Hematopoietic multipotent progenitor cell treated with erythropoietin and hydrocortisone succinate and interleukin-3 and kit ligand, for 4 days (in vitro differentiated cells): ENCODE measurements at regions not wholly inside any gene's neighbourhood (a gene's known extent, or its start where the extent isn't known, plus 50 kb on each side); places are given as distances from the start of the nearest gene placed in this dataset.
"Not testable (repeated sequence)": the region's sequence is repeated elsewhere in the genome, so short reads cannot be mapped to it uniquely, and the experiment has no call there.

ENCODE experiments used
- DNase-seq: peaks from one replicate; pipeline ENCODE4 v3.0.0-alpha.2; 2015

DNA sequence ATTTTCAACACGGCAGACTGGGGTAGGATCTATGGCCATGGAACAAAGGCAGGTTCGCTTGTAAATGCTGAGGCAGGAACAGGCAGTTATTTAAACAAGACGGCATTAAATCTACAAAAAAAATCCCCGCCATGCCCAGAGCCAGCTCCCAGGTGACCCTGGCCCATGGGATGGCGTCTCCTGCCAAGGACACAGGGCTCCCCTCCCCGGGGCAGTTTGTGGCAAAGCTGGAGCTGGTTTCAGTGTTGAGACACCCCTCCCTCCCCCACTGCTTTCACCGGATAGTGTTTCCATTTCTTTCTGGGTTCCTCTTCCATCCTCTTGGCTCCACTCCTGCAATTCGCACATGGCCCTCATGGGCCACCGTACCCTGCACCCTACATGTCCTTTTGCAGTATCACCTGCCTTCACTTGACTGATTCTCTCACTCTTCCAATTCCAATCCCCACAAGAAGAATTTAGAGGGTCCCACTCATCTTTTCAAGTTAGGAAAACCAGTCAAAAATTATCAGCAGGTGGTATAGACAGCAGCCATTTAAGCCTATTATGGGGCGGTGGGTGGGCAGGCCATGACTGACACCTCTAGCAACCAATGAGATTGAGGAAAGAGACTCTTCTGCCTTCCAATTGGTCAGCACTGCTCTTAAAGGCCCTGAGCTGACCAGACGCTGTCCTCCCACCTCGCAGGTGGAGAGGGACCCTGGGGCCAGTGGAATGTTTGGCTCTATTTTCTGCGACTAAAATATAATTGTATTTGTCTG, 52.0 kb downstream of the OLIG1 start:
- DNase-seq, result peak; percentile 43

DNA sequence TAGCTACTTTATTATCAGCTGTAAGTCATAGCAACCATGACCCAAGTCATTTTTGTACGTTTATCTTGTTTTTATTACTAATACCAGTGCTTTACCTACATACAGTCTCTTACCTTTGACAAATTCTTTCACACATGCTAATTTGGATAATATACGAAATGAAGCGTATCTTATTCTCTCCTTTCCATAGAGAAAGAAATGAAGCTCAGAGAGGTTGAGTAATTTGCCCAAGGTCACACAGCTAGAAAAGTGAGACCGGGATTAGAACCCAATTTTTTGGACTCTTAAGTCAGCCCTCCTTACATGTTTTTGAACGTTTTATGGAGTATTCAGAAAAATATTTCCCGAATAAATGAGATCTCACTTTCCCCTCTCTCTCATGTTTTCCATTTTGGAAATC, 52.6 kb downstream of the OLIG1 start:
- DNase-seq, result no peak

DNA sequence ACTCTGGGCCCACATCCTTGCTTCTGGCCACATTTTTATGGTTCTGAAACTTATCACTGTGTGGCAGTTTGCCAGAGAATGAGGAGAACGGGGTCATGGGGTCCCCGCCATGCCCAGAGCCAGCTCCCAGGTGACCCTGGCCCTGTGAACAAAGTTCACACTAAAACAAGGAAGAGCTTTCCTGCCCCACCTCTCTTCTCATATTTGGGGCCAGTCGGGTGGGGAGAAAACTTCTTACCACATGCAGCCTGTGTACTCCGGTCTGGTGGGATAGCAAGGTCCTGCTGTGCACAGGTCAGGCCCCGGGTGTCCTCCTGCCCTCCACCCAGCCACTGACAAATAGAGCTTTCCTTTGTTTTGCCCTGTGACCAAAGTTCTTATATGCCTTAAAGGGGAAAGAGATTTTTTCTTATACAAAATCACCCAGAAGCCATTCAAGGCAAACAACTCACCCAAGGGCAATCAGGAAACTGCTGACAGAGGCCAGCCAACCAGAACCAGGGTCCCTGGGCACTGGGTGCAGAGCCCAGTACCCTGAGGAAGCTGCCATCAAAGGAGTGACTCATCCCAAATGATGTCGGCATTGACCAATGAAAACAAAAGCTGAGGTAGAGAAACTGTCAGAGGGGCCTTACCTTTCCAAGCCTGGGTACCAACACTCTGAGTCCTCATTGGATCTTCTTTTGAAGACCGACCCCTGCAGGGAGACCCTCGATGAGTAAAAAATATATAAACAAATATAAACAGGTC, 53.6 kb downstream of the OLIG1 start:
- DNase-seq, result no peak

DNA sequence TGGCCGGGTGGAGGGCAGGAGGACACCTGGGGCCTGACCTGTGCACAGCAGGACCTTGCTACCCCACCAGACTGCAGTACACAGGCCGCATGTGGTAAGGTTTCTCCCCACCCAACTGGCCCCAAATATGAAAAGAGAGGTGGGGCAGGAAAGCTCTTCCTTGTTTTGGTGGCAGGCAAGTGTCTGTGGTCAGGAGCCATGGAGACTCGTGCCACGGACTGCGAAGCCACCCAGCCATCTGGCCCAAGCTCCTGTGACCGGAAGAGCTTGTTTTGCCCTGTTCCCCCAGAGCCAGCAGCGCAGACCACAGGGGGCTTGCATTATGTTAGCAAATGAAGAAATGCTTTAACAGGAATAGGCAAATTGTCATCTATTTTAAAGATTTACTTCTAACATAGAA, 54.9 kb downstream of the OLIG1 start:
- peak; percentile 49 for DNase-seq

DNA sequence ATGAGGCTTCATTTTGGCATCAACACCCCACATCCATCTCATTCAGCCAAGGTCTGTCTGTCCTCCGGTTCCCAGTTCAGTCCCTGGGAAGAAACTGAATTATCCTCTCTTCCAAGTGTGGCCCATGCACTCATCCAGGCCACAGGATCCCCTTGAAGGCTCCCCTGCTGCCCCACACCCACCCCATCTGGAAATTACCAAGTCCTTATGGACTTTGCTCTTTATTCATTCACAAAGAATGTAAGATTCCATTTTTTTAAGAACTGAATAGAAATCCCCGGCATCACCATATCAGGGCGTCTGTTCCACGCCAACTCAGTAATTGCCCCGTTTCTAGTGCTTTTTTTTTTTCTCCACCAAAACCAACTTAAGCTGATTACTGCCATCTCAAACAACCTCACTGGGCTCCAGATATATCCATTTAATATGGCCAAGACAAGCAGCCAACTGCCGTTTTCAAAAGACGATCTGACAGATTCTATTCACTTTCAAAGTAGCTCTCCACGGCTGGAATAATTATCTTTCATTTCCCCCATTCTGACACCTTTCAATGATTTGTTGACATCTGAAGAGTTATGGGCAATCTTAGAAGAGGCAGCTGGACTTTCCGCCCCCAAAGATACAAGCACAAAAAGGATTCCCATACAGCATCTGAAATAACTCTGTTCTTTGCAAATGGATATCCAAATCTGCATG, 55.9 kb downstream of the OLIG1 start:
- DNase-seq, result no peak

DNA sequence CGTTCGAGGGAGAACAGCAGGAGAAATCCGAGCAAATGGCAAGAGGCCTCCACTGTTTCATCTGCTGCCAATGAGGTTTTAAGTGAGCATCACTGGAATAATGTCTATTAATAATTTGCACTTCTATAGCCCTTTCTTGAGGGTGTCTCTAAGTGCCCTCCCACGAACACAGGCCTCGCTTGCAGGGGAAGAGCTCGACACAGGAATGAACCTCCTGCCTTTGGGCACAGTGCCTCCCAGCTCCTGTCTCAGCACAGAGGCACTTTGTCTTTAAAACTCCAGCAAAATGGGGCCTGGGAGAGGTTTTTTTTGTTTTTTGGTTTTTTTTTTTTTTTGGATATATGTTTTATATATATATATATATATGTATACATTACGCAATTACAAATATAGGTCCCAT, 56.6 kb downstream of the OLIG1 start:
- no peak for DNase-seq

DNA sequence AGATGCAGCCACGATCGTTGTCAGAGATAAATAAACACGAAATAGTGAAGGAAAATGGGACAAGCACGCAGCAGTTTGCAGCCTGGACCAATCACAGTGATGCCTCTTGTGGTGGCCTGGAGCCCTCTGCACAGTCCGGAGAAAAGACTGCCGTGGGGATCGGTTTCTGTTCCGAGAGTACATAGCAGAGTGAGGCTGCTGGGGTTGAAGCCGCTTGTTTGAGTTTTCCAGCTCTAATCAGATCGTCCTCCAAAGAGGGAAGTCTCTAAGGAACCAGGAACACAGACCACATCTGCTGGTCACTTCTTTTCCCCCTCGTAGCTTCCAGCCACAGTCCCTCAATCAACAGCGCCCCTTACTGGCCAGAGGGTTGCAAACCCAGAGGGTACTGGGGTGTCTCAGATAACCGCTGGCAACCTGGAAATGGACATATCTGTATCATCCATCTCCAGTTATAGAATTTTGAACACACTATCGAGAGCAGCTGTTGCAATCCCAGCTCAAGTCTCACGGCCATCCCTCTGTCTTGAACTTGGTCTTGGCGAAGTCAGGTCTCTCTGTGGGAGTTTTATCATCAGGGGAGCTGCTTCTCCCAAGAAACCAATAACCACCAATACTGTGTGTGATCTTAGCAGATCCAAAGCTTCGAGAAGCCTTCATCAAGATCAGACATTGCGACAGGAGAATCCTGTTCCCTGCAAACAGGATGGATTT, 57.4 kb downstream of the OLIG1 start:
- peak; percentile 86 for DNase-seq

DNA sequence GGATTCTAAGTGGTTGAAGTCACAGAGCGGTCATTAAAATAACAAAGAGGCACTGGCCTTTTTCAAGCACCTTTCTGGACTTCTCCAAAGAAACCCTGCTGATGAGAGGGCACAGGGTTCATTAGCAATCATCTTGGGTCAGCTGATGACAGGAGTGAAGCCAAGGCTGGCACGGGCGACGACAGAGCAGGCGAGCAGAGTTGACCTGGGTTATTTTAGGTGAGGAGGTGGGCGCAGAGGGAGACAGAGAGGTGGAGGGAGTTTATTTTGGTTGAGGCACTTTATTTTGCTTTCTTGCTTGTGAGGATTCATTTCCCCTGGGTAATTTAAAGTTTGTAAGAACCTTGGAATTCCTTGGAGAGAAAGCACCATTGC, 57.9 kb downstream of the OLIG1 start:
- DNase-seq, result no peak

DNA sequence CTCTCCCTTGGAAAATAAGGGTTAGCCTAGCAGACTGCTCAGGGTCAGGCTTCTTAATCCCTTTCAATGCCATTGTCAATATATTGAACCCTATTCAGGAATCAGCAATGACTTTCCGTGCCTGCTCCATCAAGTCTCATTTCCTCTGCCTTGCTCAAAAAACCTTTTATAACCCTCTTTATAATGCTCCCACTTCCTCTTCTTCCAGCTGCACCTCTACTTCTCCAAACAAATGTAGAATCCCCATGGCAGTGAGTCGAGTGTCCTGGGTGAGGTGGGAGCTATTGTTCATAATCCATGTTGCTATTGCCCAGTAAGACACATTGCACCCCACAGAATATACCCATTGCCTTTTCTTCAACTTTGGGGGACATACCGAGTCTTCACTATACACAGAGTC, 58.6 kb downstream of the OLIG1 start:
- DNase-seq, result no peak

DNA sequence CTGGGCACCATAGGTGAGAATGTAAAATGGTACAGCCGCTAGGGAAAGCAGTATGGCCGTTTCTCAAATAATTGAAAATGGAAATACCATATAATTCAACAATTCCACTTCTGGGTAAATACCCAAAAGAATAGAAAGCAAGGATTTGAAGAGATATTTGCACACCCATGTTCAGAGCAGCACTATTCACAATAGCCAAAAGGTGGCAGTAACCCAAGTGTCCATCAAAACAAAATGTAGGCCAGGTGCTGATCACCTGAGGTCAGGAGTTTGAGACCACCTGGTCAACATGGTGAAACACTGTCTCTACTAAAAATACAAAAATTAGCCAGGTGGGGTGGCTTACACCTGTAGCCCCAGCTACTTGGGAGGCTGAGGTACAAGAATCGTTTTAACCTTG, 62.1 kb downstream of the OLIG1 start:
- DNase-seq, result no peak

DNA sequence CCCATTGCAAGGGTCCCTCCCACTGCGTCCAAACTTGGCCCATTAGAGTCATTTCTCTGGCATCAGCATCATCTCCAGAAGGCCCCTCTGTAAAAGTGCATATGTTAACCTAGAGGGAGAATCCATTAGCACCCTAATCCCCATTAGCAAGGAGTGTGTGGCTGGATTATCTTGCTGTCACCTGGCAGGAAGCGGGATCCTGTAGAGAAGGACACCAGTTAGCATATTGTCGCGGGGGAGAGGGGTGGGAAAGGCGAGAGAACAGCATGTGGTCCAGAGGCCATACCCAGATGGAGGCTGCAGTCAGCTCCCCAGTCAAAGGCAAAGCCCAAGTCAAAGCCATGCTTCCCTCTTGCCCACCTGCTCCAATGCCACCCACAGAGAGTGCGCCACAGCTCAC, 64.0 kb downstream of the OLIG1 start:
- DNase-seq, result no peak

DNA sequence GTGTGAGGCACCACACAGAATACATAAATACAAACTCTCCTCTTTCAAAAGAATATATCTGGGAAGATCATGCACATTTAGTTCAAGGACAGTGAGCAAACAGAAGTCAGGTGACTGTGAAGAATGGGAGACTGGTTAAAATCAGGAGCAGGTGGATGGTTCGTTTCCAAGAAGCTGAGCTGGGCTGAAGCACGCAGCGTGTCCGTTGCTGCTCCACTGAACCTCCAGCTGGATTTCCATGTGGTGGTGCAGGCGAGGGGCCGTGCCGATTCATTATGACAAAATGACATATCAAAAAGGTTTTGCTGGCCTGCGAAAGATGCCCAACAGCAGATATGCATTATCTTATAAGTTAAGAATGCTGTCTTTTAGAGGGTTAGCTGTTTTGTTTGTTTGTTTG, 66.0 kb downstream of the OLIG1 start:
- no peak for DNase-seq

DNA sequence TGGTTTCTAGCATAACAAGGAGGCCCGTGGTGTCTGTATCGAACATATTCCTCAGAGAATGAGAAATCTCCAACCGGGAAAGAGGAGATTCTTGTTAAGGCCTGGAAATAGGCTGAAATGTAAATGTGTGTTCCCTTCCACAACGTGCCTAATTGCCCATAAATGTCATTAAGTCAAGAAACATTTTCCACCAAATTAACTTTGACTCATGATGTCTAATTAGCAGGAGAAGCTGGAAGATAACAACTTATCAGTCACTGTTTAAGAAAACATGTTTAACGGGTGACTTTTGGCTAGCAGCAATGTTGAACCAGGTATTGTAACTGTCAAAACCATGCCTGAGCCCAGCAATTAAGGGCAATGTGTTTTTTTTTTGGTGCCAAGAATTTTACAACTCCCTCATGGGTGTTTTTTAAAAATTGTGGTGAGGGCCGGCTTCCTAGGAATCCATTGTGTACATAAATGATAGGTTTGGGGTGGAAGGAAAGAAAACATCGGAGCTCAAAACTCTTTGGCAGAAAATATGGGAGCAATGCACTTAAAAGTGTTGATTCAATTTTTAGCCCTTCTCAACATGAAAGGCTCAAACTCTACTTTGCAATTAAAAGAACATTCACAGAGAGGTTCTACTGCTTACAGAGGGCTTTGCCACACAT, 67.0 kb downstream of the OLIG1 start:
- peak; percentile 44 for DNase-seq

DNA sequence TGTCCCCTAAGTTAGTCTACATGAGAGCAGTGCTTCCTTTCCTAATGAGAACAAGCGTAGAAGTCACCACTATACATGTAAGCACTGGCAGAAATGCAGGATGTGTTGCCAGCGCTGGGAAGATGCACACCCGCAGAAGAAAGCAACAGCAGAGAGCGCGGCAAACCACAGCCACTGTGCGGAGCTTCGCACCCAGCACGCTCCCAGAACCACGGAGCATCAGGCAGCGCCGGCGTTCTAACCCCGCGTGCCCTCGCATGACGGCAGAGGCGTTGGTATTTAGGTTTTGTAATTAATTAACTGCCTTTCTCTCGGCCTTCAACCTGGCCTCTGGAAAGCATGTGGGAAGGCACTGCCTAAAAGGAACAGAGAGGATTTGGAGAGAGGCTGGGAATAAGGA, 69.1 kb downstream of the OLIG1 start:
- DNase-seq, result no peak

DNA sequence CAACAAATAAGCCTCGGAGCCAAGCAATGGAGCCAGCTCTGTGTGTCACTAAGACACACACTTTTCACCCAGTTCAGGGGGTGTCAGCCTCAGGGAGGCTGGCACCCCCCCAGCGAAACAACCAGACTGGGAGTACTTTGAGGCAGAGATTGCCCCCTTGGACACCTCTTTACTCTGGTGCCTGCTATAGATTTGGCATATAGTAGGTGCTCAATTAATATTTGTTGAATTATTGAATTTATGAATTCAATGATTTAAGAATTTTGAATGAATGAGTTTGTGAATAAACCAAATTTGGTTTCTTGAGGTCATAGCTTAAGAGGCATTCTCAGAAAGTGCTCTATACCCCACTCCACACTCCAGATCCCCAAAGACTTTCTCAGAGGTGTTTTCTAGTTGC, 70.3 kb downstream of the OLIG1 start:
- DNase-seq, result no peak

DNA sequence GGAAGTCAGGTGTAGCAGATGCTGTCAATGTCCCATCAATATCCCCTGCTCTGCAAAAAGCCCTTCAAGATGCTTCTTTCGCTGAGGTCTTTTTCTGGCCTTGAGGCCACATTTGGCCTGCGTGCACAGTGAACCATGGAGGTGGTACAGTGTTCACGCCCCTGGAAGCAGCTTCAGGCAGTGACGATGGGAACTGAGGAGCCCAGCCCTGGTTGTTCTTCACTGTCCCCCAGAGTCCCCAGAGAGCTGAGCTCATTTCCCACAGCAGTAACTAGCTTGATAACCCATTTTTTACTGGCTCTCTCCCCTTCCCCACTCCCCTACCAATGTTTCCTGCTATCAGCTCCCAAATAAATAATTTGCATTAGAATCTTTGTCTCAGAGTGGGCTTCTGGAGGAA, 76.5 kb downstream of the OLIG1 start:
- DNase-seq, result no peak

DNA sequence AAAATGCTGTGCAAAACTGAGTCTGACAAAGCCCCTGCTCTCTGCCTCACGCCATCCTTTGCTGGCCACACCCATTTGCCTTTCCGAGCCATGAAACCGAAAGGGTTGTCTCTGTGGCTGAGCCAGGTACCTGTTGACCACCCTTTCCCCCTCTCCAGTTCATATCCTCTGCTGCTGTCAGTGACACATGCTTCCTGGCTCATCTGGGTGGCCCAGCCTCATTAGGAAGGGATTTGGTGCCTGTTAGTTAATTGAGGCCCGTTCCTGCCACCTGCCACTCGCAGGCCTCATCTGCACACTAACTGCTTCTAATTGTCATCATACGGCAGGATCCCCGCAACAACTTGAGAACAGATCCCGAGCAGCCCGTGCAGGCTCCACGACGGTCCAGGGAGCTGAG, 79.2 kb downstream of the OLIG1 start:
- DNase-seq, result no peak

DNA sequence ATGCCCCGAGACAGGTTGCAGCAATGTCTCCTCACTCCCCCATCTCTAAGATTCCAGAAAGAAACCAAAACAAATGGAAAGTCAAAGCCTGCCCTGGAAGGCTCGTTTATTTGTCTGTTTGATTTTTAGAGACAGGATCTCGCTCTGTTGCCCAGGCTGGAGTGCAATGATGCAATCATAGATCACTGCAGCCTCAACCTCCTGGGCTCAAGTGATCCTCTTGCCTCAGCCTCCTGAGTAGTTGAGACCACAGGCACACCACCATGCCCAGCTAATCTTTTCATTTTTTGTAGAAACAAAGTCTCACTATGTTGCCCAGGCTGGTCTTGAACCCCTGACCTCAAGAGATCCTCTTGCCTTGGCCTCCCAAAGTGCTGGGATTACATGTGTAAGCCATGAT, 78.8 kb upstream of the IFNAR2 start:
- DNase-seq, result not testable (repeated sequence)

DNA sequence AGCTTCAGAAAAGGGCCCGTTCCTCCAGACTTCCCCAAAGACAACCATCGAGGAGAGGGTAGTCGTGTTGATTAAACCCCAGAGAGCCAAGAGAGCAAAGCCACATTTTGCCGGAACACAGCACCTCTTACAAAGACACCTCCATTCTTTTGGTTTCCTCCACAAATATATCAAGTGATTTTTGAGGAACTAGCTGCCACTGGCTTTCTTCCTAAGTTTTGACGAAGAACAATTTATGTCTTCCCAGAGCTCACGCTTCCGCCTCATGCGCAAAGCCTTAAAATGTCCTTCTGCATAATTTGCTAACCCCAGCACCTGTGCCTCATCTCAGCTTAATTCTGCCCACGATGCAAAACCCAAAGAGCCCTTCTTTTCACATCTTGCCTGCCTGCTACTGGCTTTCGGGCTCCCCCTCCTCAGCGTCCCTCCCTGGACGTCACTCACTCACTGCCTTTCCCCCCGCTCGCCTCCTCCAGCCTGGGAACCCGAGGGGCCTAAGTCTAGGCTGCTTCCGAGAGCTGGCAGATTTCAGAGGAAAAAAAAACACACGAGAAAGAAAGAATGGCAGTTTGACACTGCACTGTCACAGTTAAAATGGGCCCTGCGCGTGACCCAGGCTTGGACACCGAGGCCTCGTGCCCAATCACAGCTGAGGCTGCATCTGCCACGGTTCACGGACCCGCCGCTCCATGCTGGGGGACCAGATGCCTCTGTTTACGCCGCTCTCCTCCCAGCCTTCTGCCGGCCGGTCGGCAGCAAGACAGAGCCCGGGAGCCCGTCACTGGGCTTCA, 77.6 kb upstream of the IFNAR2 start:
- DNase-seq, result peak; percentile 32

DNA sequence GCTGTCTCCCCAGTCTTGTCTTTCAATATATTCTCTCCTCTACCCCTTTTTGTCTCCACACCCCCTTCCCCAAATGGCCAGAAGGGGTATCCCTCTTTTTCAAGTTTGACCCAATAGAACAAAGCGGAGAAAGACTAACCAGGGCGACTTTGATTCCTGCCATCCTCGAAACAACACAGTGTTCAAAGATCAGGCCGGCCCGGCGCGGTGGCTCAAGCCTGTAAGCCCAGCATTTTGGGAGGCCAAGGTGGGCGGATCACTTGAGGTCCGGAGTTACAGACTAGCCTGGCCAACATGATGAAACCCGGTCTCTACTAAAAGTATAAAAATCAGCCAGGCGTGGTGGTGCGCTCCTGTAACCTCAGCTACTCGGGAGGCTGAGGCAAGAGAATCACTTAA, 77.0 kb upstream of the IFNAR2 start:
- no peak for DNase-seq

DNA sequence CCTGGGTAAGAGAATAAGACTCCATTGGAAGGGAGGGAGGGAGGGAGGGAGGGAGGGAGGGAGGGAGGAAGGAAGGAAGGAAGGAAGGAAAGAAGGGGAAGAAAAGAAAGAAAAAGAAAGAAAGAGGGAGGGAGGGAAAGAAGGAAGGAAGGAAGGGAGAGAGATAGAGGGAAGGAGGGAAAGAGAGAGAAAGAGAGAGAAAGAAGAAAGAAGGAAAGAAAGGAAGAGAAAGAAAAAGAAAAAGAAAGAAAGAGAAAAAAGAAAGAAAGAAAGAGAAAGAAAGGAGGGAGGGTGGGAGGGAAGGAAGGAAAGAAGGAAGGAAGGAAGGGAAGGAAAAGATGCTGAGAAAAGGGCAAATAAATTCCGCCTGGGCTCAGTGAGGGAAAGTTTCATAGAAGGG, 74.7 kb upstream of the IFNAR2 start:
- DNase-seq, result no peak

DNA sequence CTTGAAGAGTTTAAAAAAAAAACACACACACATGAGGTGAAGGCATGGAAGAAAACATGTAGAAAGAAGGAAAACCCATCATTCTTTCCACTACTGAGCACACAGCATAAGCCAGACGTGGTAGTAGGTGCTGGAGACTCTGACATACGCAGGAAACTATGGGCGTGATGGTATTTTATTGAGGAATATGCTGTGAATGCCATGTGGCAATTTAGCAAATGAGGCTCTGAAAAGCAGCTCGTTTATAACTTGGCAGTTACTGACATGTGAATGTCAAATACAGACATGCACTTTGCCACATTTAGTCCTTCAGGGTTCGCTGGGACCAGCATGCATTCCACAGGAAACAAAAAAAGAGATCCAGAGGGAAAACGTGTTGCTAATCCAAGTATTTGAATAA, 74.3 kb upstream of the IFNAR2 start:
- DNase-seq, result no peak
